Transverse colon (tissue), 4 donors: ENCODE measurements at regions not wholly inside any gene's neighbourhood (a gene's known extent, or its start where the extent isn't known, plus 50 kb on each side); places are given as distances from the start of the nearest gene placed in this dataset.

Source experiments
- CTCF ChIP-seq, 5 experiments: fragments of 200-600 bp in 3 of 5; fragments of 450-650 bp in 2 of 5; sonication (generic) in 3 of 5; IDR thresholded peaks; 1 replicate in 2 of 5; 2 replicates in 3 of 5; pipeline ENCODE4 v1.5.1; 2016 to 2017; ENCODE audit warnings: antibody characterized with exemption in 5 of 5, inconsistent platforms in 3 of 5, mild to moderate bottlenecking in 2 of 5, moderate library complexity in 1 of 5
- EP300 ChIP-seq: sonication (generic); formaldehyde crosslinking; IDR thresholded peaks from one replicate; pipeline ENCODE4 v1.6.1; 2017; ENCODE audit warnings: antibody characterized with exemption, low read depth
- POLR2A ChIP-seq: fragments of 450-650 bp; IDR thresholded peaks from one replicate; pipeline ENCODE4 v1.6.1; 2016; ENCODE audit warnings: antibody characterized with exemption, mild to moderate bottlenecking, moderate library complexity
- POLR2AphosphoS5 ChIP-seq, 3 donors: sonication (generic); formaldehyde crosslinking; IDR thresholded peaks; one replicate each; pipeline ENCODE4 v1.6.1; 2016; ENCODE audit warnings: antibody characterized with exemption in 3 of 3

DNA sequence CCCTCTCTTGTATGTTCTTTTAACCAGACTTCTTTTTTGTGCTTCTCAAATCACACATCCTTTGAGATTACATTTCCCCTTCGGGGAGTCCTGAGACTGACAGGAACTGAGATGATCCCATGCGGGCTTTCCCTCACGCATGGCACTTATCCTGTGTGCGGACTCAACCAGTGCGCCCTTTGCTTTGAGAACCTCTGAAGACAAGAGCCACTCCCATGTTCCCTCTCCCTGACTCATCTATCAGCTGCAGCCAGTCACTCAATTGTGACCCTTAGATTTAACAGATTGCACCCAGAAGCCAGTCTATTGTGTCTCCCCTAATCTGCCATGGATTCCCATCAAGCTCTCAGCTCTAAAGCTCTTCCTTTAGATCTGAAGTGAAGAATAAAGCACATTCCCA lies 353.9 kb upstream of the MEOX2 start:
- no peak for TF ChIP-seq CTCF (IDR thresholded peaks at IDR 0.05)
- no peak for TF ChIP-seq POLR2A
- no peak for TF ChIP-seq POLR2AphosphoS5 (IDR thresholded peaks at IDR 0.05)
- TF ChIP-seq EP300, result no peak
